H1 (cell line): ENCODE measurements at regions not wholly inside any gene's neighbourhood (a gene's known extent, or its start where the extent isn't known, plus 50 kb on each side); places are given as distances from the start of the nearest gene placed in this dataset.

Experiments used
- BACH1 ChIP-seq: IDR thresholded peaks from 2 replicates; pipeline ENCODE4 v1.6.1; 2012; ENCODE audit warnings: low read length, improper control_type of control experiment
- CHD1 ChIP-seq: IDR thresholded peaks from 2 replicates; pipeline ENCODE4 v1.6.1; 2012; ENCODE audit warnings: low read depth, low read length, improper control_type of control experiment
- EP300 ChIP-seq, 2 experiments: IDR thresholded peaks; 1 replicate in 1 of 2; 2 replicates in 1 of 2; pipeline ENCODE4 v1.6.1; 2011 to 2012; ENCODE audit warnings: low read depth in 2 of 2, low read length in 2 of 2, mild to moderate bottlenecking in 2 of 2, borderline replicate concordance in 1 of 2, inconsistent platforms in 1 of 2, moderate library complexity in 1 of 2
- JUN ChIP-seq: IDR thresholded peaks from 2 replicates; pipeline ENCODE4 v1.6.1; 2011; ENCODE audit warnings: low read depth, mild to moderate bottlenecking, improper control_type of control experiment, low read length
- POLR2A ChIP-seq, 2 experiments: IDR thresholded peaks; 1 replicate in 1 of 2; 2 replicates in 1 of 2; pipeline ENCODE4 v1.6.1; 2011; ENCODE audit warnings: low read depth in 2 of 2, low read length in 2 of 2, mild to moderate bottlenecking in 2 of 2; ENCODE audit errors: control extremely low read depth in 1 of 2
- SIX5 ChIP-seq: IDR thresholded peaks from 2 replicates; pipeline ENCODE4 v1.6.1; 2011; ENCODE audit warnings: mild to moderate bottlenecking, low read depth, low read length

- TF ChIP-seq POLR2A (IDR thresholded peaks at IDR 0.05; ENCODE audit: control extremely low read depth in 1 of 2, low read depth in 2 of 2, low read length in 2 of 2) (no peak), JUN (no peak), CHD1 (no peak), EP300 (IDR thresholded peaks at IDR 0.05; ENCODE audit: borderline replicate concordance in 1 of 2, low read depth in 2 of 2, low read length in 2 of 2) (no peak), SIX5 (no peak), BACH1 (no peak)
These were observed 207.4 kb upstream of the TWIST2 start (continued) for GRCh38 chr2:238640486-238640885.
